ENCODE measurements at regions not wholly inside any gene's neighbourhood (a gene's known extent, or its start where the extent isn't known, plus 50 kb on each side); places are given as distances from the start of the nearest gene placed in this dataset.
A peak's percentile ranks its signal among the peaks of the same experiment; 100 is the strongest.
"Not testable (repeated sequence)": the region's sequence is repeated elsewhere in the genome, so short reads cannot be mapped to it uniquely, and the experiment has no call there.

- no peak for DNase-seq
Observed at GRCh38 chrX:69062493-69062892, 102.8 kb downstream of the PJA1 start.

GRCh38 chrX:69060631-69061408 is 104.4 kb downstream of the PJA1 start:
- peak in 2 of 3 donors; percentile 43 to 68 for DNase-seq

GRCh38 chrX:69055193-69055592 is 110.1 kb downstream of the PJA1 start:
- no peak for DNase-seq

GRCh38 chrX:69054497-69054896 is 110.8 kb downstream of the PJA1 start:
- not testable (repeated sequence) for DNase-seq

- DNase-seq: no peak
Observed at GRCh38 chrX:69051901-69052300, 113.4 kb downstream of the PJA1 start.

GRCh38 chrX:69050051-69050765 is 115.0 kb downstream of the PJA1 start:
- DNase-seq: no peak

- DNase-seq: no peak
Observed at GRCh38 chrX:69046996-69047490, 118.2 kb downstream of the PJA1 start.

GRCh38 chrX:69045616-69046345 is 119.5 kb downstream of the PJA1 start:
- no peak for DNase-seq

- no peak for DNase-seq
Observed at GRCh38 chrX:69038816-69039215, 126.4 kb downstream of the PJA1 start.

GRCh38 chrX:69038188-69038587 is 127.1 kb downstream of the PJA1 start:
- DNase-seq: no peak

GRCh38 chrX:69037786-69038185 is 127.5 kb downstream of the PJA1 start:
- no peak for DNase-seq

- peak in 1 of 3 donors; percentile 4 for DNase-seq
Observed at GRCh38 chrX:69036674-69037573, 128.3 kb downstream of the PJA1 start.

- peak in 1 of 3 donors; percentile 48 for DNase-seq
Observed at GRCh38 chrX:69034451-69034850, 130.8 kb downstream of the PJA1 start.

- no peak for DNase-seq
Observed at GRCh38 chrX:69033936-69034335, 131.3 kb downstream of the PJA1 start.

- DNase-seq: no peak
Observed at GRCh38 chrX:69032601-69033000, 132.7 kb downstream of the PJA1 start.

- DNase-seq: no peak
Observed at GRCh38 chrX:69031971-69032391, 133.3 kb downstream of the PJA1 start.

GRCh38 chrX:69031181-69031580 is 134.1 kb downstream of the PJA1 start:
- DNase-seq: no peak

- DNase-seq: no peak
Observed at GRCh38 chrX:69029771-69030170, 135.5 kb downstream of the PJA1 start.

- no peak for DNase-seq
Observed at GRCh38 chrX:69028761-69029120, 136.5 kb downstream of the PJA1 start.

- DNase-seq: peak in 1 of 3 donors; percentile 21
Observed at GRCh38 chrX:69028006-69028760, 137.1 kb downstream of the PJA1 start.
